SK-N-SH treated with all-trans-retinoic acid at 6 μM for 48 hours (cell line): ENCODE measurements at regions not wholly inside any gene's neighbourhood (a gene's known extent, or its start where the extent isn't known, plus 50 kb on each side); places are given as distances from the start of the nearest gene placed in this dataset.

Experiments used
- ATAC-seq: fragments of 200-7000 bp; cut with Tn5 transposase; 3 replicates; pipeline ENCODE4 v1.9.1; 2020; ENCODE audit warnings: mild to moderate bottlenecking, moderate library complexity
- ARNTL ChIP-seq: fragments of 450-650 bp; formaldehyde crosslinking; IDR thresholded peaks from 2 replicates; pipeline ENCODE4 v1.5.0; 2020; ENCODE audit warnings: low read depth, mild to moderate bottlenecking, moderate library complexity, borderline replicate concordance
- BACH2 ChIP-seq: fragments of 250-450 bp; sonication (Bioruptor Pico); IDR thresholded peaks from 2 replicates; pipeline ENCODE4 v1.9.0; 2021; ENCODE audit warnings: mild to moderate bottlenecking, borderline replicate concordance
- CSDC2 ChIP-seq: fragments of 250-450 bp; sonication (Bioruptor Pico); IDR thresholded peaks from 2 replicates; pipeline ENCODE4 v1.5.0; 2020; ENCODE audit warnings: mild to moderate bottlenecking, moderate library complexity
- ESRRG ChIP-seq: fragments of 250-450 bp; sonication (Bioruptor Pico); IDR thresholded peaks from 2 replicates; pipeline ENCODE4 v1.6.1; 2021; ENCODE audit warnings: mild to moderate bottlenecking
- GLIS3 ChIP-seq: fragments of 250-450 bp; sonication (Bioruptor Pico); IDR thresholded peaks from 2 replicates; pipeline ENCODE4 v1.5.0; 2020; ENCODE audit warnings: mild to moderate bottlenecking, moderate library complexity
- ISL1 ChIP-seq: fragments of 250-450 bp; sonication (Bioruptor Pico); IDR thresholded peaks from 2 replicates; pipeline ENCODE4 v2.1.2; 2022; ENCODE audit warnings: mild to moderate bottlenecking, moderate library complexity
- OSR1 ChIP-seq: fragments of 250-450 bp; sonication (Bioruptor Pico); IDR thresholded peaks from 2 replicates; pipeline ENCODE4 v1.8.0; 2022; ENCODE audit warnings: moderate library complexity, mild to moderate bottlenecking, inconsistent platforms
- PPARA ChIP-seq: fragments of 250-450 bp; sonication (Bioruptor Pico); IDR thresholded peaks from 2 replicates; pipeline ENCODE4 v1.5.0; 2020; ENCODE audit warnings: mild to moderate bottlenecking, borderline replicate concordance
- RARB ChIP-seq: fragments of 250-450 bp; sonication (Bioruptor Pico); IDR thresholded peaks from 2 replicates; pipeline ENCODE4 v1.8.0; 2021; ENCODE audit warnings: mild to moderate bottlenecking, moderate library complexity
- SNAI2 ChIP-seq: fragments of 250-450 bp; sonication (Bioruptor Pico); IDR thresholded peaks from 2 replicates; pipeline ENCODE4 v1.5.0; 2020; ENCODE audit warnings: mild to moderate bottlenecking, moderate library complexity
- TCF4 ChIP-seq: fragments of 250-450 bp; sonication (Bioruptor Pico); IDR thresholded peaks from 2 replicates; pipeline ENCODE4 v1.8.0; 2021; ENCODE audit warnings: mild to moderate bottlenecking, moderate library complexity, borderline replicate concordance
- TOX ChIP-seq: fragments of 250-450 bp; sonication (Bioruptor Pico); IDR thresholded peaks from 2 replicates; pipeline ENCODE4 v1.8.0; 2021; ENCODE audit warnings: mild to moderate bottlenecking, moderate library complexity, borderline replicate concordance
- TSHZ2 ChIP-seq: fragments of 250-450 bp; sonication (Bioruptor Pico); IDR thresholded peaks from 2 replicates; pipeline ENCODE4 v1.5.0; 2020; ENCODE audit warnings: mild to moderate bottlenecking, moderate library complexity
- ZC3H10 ChIP-seq: fragments of 250-450 bp; sonication (Bioruptor Pico); IDR thresholded peaks from 2 replicates; pipeline ENCODE4 v1.5.1; 2021; ENCODE audit warnings: mild to moderate bottlenecking, moderate library complexity
- ZFP3 ChIP-seq: fragments of 250-450 bp; sonication (Bioruptor Pico); IDR thresholded peaks from 2 replicates; pipeline ENCODE4 v1.5.0; 2020; ENCODE audit warnings: mild to moderate bottlenecking, moderate library complexity
- ZFP30 ChIP-seq: fragments of 450-650 bp; formaldehyde crosslinking; IDR thresholded peaks from 2 replicates; pipeline ENCODE4 v1.5.0; 2022; ENCODE audit warnings: mild to moderate bottlenecking, moderate library complexity
- ZNF565 ChIP-seq: fragments of 450-650 bp; formaldehyde crosslinking; conservative IDR thresholded peaks from 2 replicates; pipeline ENCODE4 v1.5.0; 2020; ENCODE audit warnings: low read depth, mild to moderate bottlenecking, moderate library complexity
- ZNF70 ChIP-seq: fragments of 450-650 bp; formaldehyde crosslinking; IDR thresholded peaks from 2 replicates; pipeline ENCODE4 v1.5.0; 2020; ENCODE audit warnings: mild to moderate bottlenecking, moderate library complexity
- ZNF8 ChIP-seq: fragments of 450-650 bp; formaldehyde crosslinking; IDR thresholded peaks from 2 replicates; pipeline ENCODE4 v1.5.0; 2020; ENCODE audit warnings: mild to moderate bottlenecking, moderate library complexity
- TF ChIP-seq, protein P1 (sequence below): fragments of 250-450 bp; sonication (Bioruptor Pico); IDR thresholded peaks from 2 replicates; pipeline ENCODE4 v1.8.0; 2020; ENCODE audit warnings: mild to moderate bottlenecking, moderate library complexity, borderline replicate concordance
- TF ChIP-seq, protein P2 (sequence below): fragments of 250-450 bp; sonication (Bioruptor Pico); IDR thresholded peaks from 2 replicates; pipeline ENCODE4 v1.5.1; 2021; ENCODE audit warnings: mild to moderate bottlenecking, moderate library complexity
- TF ChIP-seq, protein P3 (sequence below): fragments of 250-450 bp; sonication (Bioruptor Pico); IDR thresholded peaks from 2 replicates; pipeline ENCODE4 v1.5.1; 2020; ENCODE audit warnings: low read depth, mild to moderate bottlenecking, moderate library complexity

DNA sequence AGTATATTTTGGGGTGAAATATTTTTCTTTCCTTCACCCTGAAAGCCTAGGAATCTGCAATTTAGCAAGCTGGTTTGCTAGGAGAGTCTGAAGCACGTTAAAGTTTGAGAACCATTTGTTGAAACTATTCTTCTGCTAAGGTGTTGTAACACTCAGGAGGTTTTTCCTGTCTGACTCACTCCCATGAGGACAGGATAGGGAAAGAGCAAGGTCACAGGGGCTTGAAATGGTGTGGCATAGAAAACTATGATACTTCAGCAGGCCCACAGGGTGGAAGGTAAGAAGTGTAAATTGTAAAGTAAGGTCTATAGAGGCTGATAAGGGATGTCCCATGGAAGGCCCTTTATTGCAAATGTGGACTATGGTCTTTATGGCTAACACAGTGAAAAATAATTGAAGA lies 177.7 kb upstream of the ZC3H15 start:
- TF ChIP-seq, protein P1, sequence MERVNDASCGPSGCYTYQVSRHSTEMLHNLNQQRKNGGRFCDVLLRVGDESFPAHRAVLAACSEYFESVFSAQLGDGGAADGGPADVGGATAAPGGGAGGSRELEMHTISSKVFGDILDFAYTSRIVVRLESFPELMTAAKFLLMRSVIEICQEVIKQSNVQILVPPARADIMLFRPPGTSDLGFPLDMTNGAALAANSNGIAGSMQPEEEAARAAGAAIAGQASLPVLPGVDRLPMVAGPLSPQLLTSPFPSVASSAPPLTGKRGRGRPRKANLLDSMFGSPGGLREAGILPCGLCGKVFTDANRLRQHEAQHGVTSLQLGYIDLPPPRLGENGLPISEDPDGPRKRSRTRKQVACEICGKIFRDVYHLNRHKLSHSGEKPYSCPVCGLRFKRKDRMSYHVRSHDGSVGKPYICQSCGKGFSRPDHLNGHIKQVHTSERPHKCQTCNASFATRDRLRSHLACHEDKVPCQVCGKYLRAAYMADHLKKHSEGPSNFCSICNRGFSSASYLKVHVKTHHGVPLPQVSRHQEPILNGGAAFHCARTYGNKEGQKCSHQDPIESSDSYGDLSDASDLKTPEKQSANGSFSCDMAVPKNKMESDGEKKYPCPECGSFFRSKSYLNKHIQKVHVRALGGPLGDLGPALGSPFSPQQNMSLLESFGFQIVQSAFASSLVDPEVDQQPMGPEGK (CRISPR knock-in tag), result no peak
- no peak for TF ChIP-seq GLIS3
- TF ChIP-seq RARB (CRISPR knock-in tag), result no peak
- no peak for TF ChIP-seq SNAI2
- TF ChIP-seq TCF4, result no peak
- TF ChIP-seq CSDC2 (CRISPR knock-in tag), result no peak
- no peak for TF ChIP-seq ZNF8 (CRISPR knock-in tag)
- TF ChIP-seq ZFP3 (CRISPR knock-in tag), result no peak
- no peak for TF ChIP-seq ESRRG (CRISPR knock-in tag)
- no peak for TF ChIP-seq OSR1
- no peak for TF ChIP-seq TSHZ2 (CRISPR knock-in tag)
- no peak for TF ChIP-seq ZC3H10
- no peak for TF ChIP-seq PPARA
- ATAC-seq, result no peak

GRCh38 chr2:186309901-186310300 lies 176.2 kb upstream of the ZC3H15 start:
- peak; percentile 86 for ATAC-seq
- TF ChIP-seq, protein P2, sequence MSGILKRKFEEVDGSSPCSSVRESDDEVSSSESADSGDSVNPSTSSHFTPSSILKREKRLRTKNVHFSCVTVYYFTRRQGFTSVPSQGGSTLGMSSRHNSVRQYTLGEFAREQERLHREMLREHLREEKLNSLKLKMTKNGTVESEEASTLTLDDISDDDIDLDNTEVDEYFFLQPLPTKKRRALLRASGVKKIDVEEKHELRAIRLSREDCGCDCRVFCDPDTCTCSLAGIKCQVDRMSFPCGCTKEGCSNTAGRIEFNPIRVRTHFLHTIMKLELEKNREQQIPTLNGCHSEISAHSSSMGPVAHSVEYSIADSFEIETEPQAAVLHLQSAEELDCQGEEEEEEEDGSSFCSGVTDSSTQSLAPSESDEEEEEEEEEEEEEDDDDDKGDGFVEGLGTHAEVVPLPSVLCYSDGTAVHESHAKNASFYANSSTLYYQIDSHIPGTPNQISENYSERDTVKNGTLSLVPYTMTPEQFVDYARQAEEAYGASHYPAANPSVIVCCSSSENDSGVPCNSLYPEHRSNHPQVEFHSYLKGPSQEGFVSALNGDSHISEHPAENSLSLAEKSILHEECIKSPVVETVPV, result no peak
- TF ChIP-seq TCF4 (no peak), BACH2 (CRISPR knock-in tag) (no peak), ZFP30 (CRISPR knock-in tag) (no peak), ISL1 (CRISPR knock-in tag) (no peak), ZNF70 (CRISPR knock-in tag) (no peak)

DNA sequence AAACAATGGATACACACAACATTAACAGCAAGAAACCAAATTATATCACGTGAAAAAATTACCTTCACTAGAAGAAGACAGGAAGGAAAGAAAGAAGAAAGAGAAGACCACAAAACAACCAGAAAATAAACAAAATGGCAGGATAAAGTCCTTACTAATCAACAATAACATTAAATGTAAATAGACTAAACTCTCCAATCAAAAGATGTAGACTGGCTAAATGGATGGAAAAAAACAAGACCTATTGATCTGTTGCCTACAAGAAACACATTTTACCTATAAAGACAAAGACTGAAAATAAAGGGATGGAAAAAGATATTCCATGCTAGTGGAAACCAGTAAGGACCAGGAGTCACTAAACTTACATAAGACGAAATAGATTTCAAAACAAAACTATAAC lies 167.0 kb upstream of the ZC3H15 start:
- TF ChIP-seq TOX (CRISPR knock-in tag) (no peak), ZFP3 (CRISPR knock-in tag) (no peak), ZC3H10 (no peak), ZFP30 (CRISPR knock-in tag) (no peak), ISL1 (CRISPR knock-in tag) (no peak), ARNTL (CRISPR knock-in tag) (no peak), ZNF8 (CRISPR knock-in tag) (no peak), BACH2 (CRISPR knock-in tag) (no peak), SNAI2 (no peak), CSDC2 (CRISPR knock-in tag) (no peak), ZNF565 (CRISPR knock-in tag) (no peak), OSR1 (no peak)
- TF ChIP-seq, protein P2, result no peak
- TF ChIP-seq, protein P3, sequence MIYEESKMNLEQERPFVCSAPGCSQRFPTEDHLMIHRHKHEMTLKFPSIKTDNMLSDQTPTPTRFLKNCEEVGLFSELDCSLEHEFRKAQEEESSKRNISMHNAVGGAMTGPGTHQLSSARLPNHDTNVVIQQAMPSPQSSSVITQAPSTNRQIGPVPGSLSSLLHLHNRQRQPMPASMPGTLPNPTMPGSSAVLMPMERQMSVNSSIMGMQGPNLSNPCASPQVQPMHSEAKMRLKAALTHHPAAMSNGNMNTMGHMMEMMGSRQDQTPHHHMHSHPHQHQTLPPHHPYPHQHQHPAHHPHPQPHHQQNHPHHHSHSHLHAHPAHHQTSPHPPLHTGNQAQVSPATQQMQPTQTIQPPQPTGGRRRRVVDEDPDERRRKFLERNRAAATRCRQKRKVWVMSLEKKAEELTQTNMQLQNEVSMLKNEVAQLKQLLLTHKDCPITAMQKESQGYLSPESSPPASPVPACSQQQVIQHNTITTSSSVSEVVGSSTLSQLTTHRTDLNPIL (CRISPR knock-in tag), result no peak
- ATAC-seq, result no peak
